NB4 (cell line): ENCODE measurements at regions not wholly inside any gene's neighbourhood (a gene's known extent, or its start where the extent isn't known, plus 50 kb on each side); places are given as distances from the start of the nearest gene placed in this dataset.

Source experiments
- DNase-seq: peaks from one replicate; pipeline ENCODE4 v3.0.0; 2010; ENCODE audit warnings: low read depth
- H3K4me3 ChIP-seq: one replicate; pipeline ENCODE4 v1.5.1; 2011; ENCODE audit warnings: mild to moderate bottlenecking, low read depth, low read length, moderate library complexity
- CTCF ChIP-seq: IDR thresholded peaks from one replicate; pipeline ENCODE4 v1.5.1; 2012; ENCODE audit warnings: low read depth, low read length
- MYC ChIP-seq: IDR thresholded peaks from 2 replicates; pipeline ENCODE4 v1.6.1; 2011; ENCODE audit warnings: low read depth, low read length
- POLR2A ChIP-seq: IDR thresholded peaks from 2 replicates; pipeline ENCODE4 v1.6.1; 2011; ENCODE audit warnings: mild to moderate bottlenecking; ENCODE audit not compliant: insufficient read length; ENCODE audit errors: extremely low read depth
- TF ChIP-seq, protein P1 (sequence below): IDR thresholded peaks from 2 replicates; pipeline ENCODE4 v1.6.1; 2011; ENCODE audit warnings: low read depth, low read length

- no peak for DNase-seq
- H3K4me3 ChIP-seq, result no peak overlapping the region
- TF ChIP-seq CTCF (no peak), MYC (no peak), POLR2A (no peak)
- TF ChIP-seq, protein P1, sequence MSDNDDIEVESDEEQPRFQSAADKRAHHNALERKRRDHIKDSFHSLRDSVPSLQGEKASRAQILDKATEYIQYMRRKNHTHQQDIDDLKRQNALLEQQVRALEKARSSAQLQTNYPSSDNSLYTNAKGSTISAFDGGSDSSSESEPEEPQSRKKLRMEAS, result no peak
Observed at GRCh38 chr10:33109384-33109783, 151.4 kb upstream of the ITGB1 start.

DNA sequence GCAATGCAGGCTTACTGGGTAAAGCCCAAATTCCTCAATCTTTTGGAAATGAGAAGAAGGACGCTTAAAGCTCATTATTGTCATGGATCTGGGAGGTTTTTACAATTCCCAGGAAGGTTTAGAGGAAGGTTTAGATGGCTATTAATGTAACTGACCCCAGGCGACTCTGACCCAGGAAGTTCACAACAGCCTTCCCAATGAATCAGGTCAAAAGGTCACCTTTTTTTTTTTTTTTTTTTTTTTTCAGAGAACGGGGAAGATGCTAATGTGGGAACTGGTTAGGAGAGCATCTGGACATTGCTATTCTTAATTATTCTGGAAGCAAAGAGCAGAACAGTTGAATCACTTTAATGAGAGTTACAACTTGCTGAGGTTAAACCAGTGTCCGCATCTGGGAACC lies 149.9 kb upstream of the ITGB1 start:
- TF ChIP-seq POLR2A (no peak), CTCF (no peak), MYC (no peak)
- TF ChIP-seq, protein P1, result no peak
- no peak for DNase-seq
- H3K4me3 ChIP-seq, result no peak overlapping the region

DNA sequence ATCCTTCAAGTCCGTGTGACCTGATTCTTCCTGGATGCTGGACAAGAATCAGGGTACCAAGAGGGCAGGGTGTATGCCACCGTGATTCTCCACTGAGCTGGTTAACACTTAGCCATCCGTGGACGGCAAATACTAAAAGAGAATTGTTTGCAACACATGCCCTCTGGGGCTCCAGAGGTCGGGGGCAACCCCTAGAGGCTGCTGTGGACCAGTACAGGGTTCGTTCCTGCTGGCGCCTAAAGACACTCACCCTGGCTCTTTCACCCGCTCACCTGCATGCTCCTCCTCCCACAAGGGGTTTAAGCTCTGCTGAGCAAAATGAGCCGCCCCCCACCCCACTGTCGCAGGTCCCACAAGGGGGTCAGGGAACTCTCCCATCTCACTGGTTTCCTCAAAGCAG lies 148.7 kb upstream of the ITGB1 start:
- DNase-seq, result no peak
- TF ChIP-seq, protein P1, result no peak
- TF ChIP-seq POLR2A (no peak), CTCF (no peak), MYC (no peak)
- H3K4me3 ChIP-seq, result no peak overlapping the region

- H3K4me3 ChIP-seq, result no peak overlapping the region
- TF ChIP-seq MYC, result no peak
- TF ChIP-seq CTCF, result no peak
- TF ChIP-seq, protein P1, result no peak
- no peak for TF ChIP-seq POLR2A
- DNase-seq, result no peak
Observed at GRCh38 chr10:33103863-33104379, 145.9 kb upstream of the ITGB1 start.

GRCh38 chr10:33102071-33102470 lies 144.0 kb upstream of the ITGB1 start:
- no peak for DNase-seq
- no peak overlapping the region for H3K4me3 ChIP-seq
- no peak for TF ChIP-seq MYC
- no peak for TF ChIP-seq CTCF
- TF ChIP-seq POLR2A, result no peak

- TF ChIP-seq POLR2A (no peak), CTCF (no peak), MYC (no peak)
- TF ChIP-seq, protein P1, result no peak
- no peak for DNase-seq
- no peak overlapping the region for H3K4me3 ChIP-seq
Observed at GRCh38 chr10:33101392-33101787, 143.4 kb upstream of the ITGB1 start.
